SH-SY5Y (cell line): ENCODE measurements at regions not wholly inside any gene's neighbourhood (a gene's known extent, or its start where the extent isn't known, plus 50 kb on each side); places are given as distances from the start of the nearest gene placed in this dataset.

Experiments used
- GATA2 ChIP-seq: IDR thresholded peaks from 2 replicates; pipeline ENCODE4 v1.6.1; 2011; ENCODE audit warnings: mild to moderate bottlenecking, low read depth, low read length
- GATA3 ChIP-seq: IDR thresholded peaks from 2 replicates; pipeline ENCODE4 v1.6.1; 2011; ENCODE audit warnings: low read depth, mild to moderate bottlenecking, low read length, moderate library complexity

DNA sequence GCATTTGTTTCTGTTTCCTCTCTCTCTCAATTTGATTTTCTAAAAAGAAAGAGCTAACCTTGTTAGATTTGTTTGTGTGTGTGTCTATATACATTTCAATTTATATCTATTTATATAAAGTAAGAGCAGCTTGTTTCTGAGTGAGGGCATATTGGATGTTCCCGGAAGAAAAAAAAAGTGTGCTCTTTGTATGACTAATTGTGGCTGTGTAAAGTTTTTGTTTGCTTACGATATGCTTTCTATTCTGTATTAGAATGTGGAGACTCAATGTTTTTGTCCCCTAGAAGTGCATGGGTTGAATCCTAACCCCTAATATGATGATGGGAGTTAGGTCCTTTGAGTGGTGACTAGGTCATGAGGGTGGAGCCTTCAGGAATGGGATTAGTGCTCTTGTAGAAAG, 66.6 kb upstream of the C1QTNF9B start:
- no peak for TF ChIP-seq GATA2
- no peak for TF ChIP-seq GATA3
